ENCODE measurements at regions not wholly inside any gene's neighbourhood (a gene's known extent, or its start where the extent isn't known, plus 50 kb on each side); places are given as distances from the start of the nearest gene placed in this dataset.

DNA sequence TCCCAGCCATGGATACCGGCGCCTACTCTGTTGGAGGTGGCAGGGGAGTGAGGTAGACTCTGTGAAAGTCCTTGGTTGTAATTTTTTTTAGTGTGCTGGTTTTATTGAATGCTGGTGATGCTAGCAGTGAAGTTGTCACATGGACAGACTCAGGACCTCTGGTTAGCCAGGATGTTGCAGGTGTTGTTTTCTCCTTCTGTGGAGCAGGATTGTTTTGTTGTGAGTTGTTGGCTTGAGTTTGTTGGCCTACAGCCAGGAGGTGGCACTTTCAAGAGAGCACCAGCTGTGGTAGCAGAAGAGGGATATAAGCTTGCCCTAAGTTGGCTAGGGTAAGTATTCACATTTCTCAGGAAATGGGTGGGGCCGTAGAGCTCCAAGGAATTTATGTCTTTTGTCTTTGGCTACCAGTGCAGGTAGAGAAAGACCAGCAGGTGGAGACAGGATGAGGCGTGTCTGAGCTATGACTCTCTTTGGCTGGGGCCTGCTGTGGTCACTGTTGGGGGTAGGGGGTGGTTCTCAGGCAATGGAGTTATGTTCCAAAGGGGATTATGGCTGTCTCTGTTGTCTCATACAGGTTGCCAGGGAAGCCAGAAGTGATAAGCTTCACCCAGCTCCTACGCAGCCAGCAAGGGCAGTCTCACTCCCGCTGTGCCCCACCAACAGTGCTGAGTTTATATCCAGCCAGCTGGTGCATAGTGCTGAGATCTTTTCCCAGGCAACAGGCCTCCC lies 248.7 kb downstream of the TAF11L14 start:
- peaks cover 7% of the 10 kb centered on the region for H3K9me3 ChIP-seq (ENCODE audit: control insufficient read depth, low read depth, low read length)
- no peaks in the 10 kb centered on the region for H3K27me3 ChIP-seq (ENCODE audit: control insufficient read depth, insufficient read depth, low read length)
- H3K27ac ChIP-seq (ENCODE audit: low read length) = no peak overlapping the region
- DNase-seq = no peak
- H3K36me3 ChIP-seq (ENCODE audit: control insufficient read depth, insufficient read depth, low read length) = no peaks in the 10 kb centered on the region
- no CpG with 5 or more reads among the region's 6 CpGs for WGBS (ENCODE audit: insufficient coverage, low lambda C conversion rate)
- H3K4me1 ChIP-seq (ENCODE audit: control insufficient read depth, insufficient read depth, low read length) = no peaks in the 10 kb centered on the region
- H3K4me3 ChIP-seq (ENCODE audit: low read length) = no peak overlapping the region

DNA sequence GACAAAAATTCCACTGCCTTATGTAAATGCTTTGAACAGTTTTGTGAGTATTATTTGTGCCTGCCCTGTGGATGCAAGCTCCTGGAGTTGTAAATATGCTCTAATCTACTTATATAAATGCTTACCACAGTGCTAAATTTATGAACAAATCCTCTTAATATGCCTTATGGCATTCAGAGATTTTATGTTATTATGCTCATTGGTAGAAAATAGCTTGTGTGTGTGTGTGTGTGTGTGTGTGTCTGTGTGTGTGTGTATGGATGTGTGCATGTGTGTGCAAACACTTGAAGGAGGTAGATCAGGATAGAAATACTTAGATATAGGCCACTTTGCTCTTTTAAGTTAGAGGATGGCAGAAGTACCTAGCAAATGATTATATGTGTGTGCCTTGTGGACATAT lies 253.9 kb downstream of the TAF11L14 start:
- DNase-seq = no peak
- H3K27ac ChIP-seq (ENCODE audit: low read length) = no peak overlapping the region
- H3K9me3 ChIP-seq (ENCODE audit: control insufficient read depth, low read depth, low read length) = peaks cover 6% of the 10 kb centered on the region
- H3K4me1 ChIP-seq (ENCODE audit: control insufficient read depth, insufficient read depth, low read length) = no peaks in the 10 kb centered on the region
- no peaks in the 10 kb centered on the region for H3K36me3 ChIP-seq (ENCODE audit: control insufficient read depth, insufficient read depth, low read length)
- no peak overlapping the region for H3K4me3 ChIP-seq (ENCODE audit: low read length)
- H3K27me3 ChIP-seq (ENCODE audit: control insufficient read depth, insufficient read depth, low read length) = no peaks in the 10 kb centered on the region

DNA sequence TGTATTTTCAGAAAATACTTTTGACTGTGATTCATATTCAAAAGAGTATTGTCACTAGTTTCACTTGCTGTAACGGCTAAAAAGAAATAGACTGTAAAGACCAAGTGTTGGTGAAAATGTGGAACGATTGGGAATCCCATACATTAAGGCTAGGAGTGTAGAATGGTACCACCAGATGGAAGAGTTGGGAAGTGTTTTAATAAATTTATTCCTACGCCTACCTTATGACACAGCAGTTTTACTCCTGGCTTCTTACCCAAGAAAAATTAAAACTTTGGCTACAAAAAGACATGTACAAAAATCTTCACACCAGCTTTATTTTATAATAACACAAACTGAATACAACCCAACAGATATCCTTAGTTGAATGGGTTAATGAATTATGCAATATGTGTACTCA lies 256.2 kb downstream of the TAF11L14 start:
- Histone ChIP-seq H3K27me3 (ENCODE audit: control insufficient read depth, insufficient read depth, low read length) (no peaks in the 10 kb centered on the region), H3K9me3 (ENCODE audit: control insufficient read depth, low read depth, low read length) (no peaks in the 10 kb centered on the region), H3K4me1 (ENCODE audit: control insufficient read depth, insufficient read depth, low read length) (no peaks in the 10 kb centered on the region), H3K27ac (ENCODE audit: low read length) (no peak overlapping the region), H3K4me3 (ENCODE audit: low read length) (no peak overlapping the region), H3K36me3 (ENCODE audit: control insufficient read depth, insufficient read depth, low read length) (no peaks in the 10 kb centered on the region)
- DNase-seq = no peak
- WGBS (ENCODE audit: insufficient coverage, low lambda C conversion rate) = no CpG with 5 or more reads among the region's 3 CpGs

DNA sequence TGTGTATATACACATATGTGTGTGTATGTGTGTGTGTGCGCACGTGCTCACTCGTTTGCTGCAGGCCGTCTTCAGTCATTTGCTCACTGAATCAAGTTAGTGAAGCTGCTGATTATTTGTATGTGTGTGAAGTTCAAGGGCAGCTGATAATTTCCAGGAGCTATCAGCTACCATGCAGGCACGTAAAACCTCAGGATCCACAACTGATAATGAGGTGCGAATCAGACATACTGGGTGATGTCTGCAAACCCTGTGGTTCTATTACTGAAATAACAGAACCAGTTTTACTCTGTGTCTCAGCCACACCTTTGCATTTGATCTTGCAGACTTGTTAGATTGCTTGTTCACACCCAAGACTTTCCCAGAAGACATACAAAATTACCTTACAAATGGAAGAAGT lies 257.6 kb downstream of the TAF11L14 start:
- no peaks in the 10 kb centered on the region for H3K36me3 ChIP-seq (ENCODE audit: control insufficient read depth, insufficient read depth, low read length)
- WGBS (ENCODE audit: insufficient coverage, low lambda C conversion rate) = no CpG with 5 or more reads among the region's 6 CpGs
- H3K9me3 ChIP-seq (ENCODE audit: control insufficient read depth, low read depth, low read length) = no peaks in the 10 kb centered on the region
- no peak for DNase-seq
- H3K4me1 ChIP-seq (ENCODE audit: control insufficient read depth, insufficient read depth, low read length) = no peaks in the 10 kb centered on the region
- no peaks in the 10 kb centered on the region for H3K27me3 ChIP-seq (ENCODE audit: control insufficient read depth, insufficient read depth, low read length)
- no peak overlapping the region for H3K27ac ChIP-seq (ENCODE audit: low read length)
- H3K4me3 ChIP-seq (ENCODE audit: low read length) = no peak overlapping the region

DNA sequence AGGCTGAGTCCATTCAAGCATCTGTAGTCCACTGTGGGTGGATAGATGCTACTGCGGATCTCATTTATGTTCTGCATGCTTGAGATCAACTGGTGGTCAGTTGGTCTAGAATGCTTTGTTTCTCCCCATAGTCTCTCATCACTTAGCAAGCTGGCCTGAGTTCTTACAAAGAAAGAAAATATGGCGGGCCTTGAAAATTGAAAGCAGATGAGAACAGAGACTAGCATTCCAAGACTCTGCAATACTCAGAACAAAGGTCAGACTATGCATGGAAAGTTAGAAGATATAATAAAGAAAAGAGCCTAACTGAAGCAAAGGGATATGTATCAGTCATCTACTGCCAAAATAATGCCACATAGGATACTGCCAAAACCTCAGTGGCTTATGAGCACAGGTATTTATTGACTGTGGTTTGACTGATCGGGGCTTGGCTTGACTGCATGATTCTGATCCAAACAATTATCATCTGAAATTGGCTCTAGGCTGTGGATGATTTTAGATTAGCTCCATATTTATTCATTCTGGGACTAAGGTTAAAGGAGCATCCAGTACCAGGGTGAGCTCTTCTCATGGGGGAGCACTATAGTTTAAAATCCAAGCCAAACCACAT lies 258.9 kb downstream of the TAF11L14 start:
- Histone ChIP-seq H3K36me3 (ENCODE audit: control insufficient read depth, insufficient read depth, low read length) (no peaks in the 10 kb centered on the region), H3K27me3 (ENCODE audit: control insufficient read depth, insufficient read depth, low read length) (no peaks in the 10 kb centered on the region), H3K4me3 (ENCODE audit: low read length) (no peak overlapping the region), H3K4me1 (ENCODE audit: control insufficient read depth, insufficient read depth, low read length) (no peaks in the 10 kb centered on the region), H3K9me3 (ENCODE audit: control insufficient read depth, low read depth, low read length) (no peaks in the 10 kb centered on the region), H3K27ac (ENCODE audit: low read length) (no peak overlapping the region)
- no peak for DNase-seq
- no CpG with 5 or more reads among the region's 3 CpGs for WGBS (ENCODE audit: insufficient coverage, low lambda C conversion rate)

DNA sequence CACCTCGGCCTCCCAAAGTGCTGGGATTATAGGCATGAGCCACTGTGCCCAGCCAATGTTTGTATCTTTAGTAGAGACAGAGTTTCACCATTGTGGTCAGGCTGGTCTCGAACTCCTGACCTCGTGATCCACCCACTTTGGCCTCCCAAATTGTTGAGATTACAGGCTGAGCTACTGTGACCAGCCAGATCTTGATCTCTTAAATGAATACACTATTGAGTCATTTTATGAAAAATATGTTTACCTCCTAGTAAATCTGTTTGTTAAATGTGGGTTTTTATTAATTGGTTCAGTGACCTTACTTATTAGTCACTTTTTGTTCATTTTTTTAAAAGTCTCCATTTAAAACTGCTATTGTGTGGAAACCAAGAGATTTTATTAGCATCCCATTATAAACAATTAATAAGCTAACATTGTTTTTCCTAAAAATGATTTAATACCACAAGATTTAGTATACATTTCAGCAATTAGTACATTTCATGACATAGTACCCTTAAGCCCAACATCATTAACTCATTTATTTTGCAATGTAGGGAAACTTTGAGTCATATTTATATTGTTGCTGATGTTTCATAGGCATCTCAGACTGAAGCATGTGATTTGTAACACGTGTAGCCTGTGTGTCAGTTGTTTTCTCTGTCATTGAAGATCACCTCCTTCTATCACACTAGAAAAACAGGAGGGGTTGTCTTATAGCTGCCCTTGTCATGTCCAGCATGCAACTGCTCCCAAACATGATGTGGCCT lies 261.2 kb downstream of the TAF11L14 start:
- DNase-seq = no peak
- no peak overlapping the region for H3K4me3 ChIP-seq (ENCODE audit: low read length)
- no CpG with 5 or more reads among the region's 4 CpGs for WGBS (ENCODE audit: insufficient coverage, low lambda C conversion rate)
- no peaks in the 10 kb centered on the region for H3K4me1 ChIP-seq (ENCODE audit: control insufficient read depth, insufficient read depth, low read length)
- H3K27ac ChIP-seq (ENCODE audit: low read length) = no peak overlapping the region
- H3K36me3 ChIP-seq (ENCODE audit: control insufficient read depth, insufficient read depth, low read length) = no peaks in the 10 kb centered on the region
- no peaks in the 10 kb centered on the region for H3K9me3 ChIP-seq (ENCODE audit: control insufficient read depth, low read depth, low read length)
- H3K27me3 ChIP-seq (ENCODE audit: control insufficient read depth, insufficient read depth, low read length) = no peaks in the 10 kb centered on the region

DNA sequence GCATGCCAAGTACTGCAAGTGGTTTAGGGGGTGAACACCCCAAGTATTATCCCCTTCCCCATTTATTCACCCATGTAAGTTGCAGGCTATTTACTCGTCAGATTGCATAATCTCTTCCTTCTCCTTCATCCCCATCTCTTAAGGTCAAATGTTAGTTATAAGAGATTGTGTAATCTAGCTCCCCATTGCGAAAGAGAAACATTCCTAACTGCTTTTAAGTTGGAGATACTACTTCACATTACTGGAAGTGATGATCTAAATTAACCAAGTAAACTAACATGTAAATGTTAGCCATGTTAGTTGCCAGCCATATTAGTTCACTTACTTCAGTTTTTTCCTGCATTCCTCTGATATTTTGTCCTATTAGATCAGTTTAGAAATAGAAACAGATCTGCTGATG lies 262.3 kb downstream of the TAF11L14 start:
- Histone ChIP-seq H3K4me1 (ENCODE audit: control insufficient read depth, insufficient read depth, low read length) (no peaks in the 10 kb centered on the region), H3K36me3 (ENCODE audit: control insufficient read depth, insufficient read depth, low read length) (no peaks in the 10 kb centered on the region), H3K4me3 (ENCODE audit: low read length) (no peak overlapping the region), H3K9me3 (ENCODE audit: control insufficient read depth, low read depth, low read length) (no peaks in the 10 kb centered on the region), H3K27ac (ENCODE audit: low read length) (no peak overlapping the region), H3K27me3 (ENCODE audit: control insufficient read depth, insufficient read depth, low read length) (no peaks in the 10 kb centered on the region)
- no CpG with 5 or more reads among the region's 2 CpGs for WGBS (ENCODE audit: insufficient coverage, low lambda C conversion rate)
- no peak for DNase-seq

DNA sequence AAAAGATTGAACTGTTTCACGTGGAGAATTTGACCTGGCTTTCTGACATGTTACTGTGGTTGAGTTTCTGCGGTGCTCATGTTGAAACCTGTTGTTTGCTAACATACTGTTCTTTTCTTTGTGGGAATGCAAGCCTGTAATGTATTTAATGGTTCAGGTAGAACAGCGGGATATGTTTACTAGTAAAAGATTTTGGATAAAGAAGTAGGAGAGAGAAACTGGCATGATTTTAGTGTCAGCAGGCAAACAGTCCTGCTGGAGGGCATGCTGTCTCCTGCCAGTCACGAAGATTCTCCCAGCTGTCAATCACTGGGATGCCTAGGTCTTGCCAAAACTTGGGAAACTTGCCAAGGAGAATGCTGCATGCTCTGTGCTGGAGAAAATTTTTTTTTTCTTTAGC lies 263.5 kb downstream of the TAF11L14 start:
- Histone ChIP-seq H3K27me3 (ENCODE audit: control insufficient read depth, insufficient read depth, low read length) (no peaks in the 10 kb centered on the region), H3K36me3 (ENCODE audit: control insufficient read depth, insufficient read depth, low read length) (no peaks in the 10 kb centered on the region), H3K9me3 (ENCODE audit: control insufficient read depth, low read depth, low read length) (no peaks in the 10 kb centered on the region), H3K4me3 (ENCODE audit: low read length) (no peak overlapping the region), H3K4me1 (ENCODE audit: control insufficient read depth, insufficient read depth, low read length) (no peaks in the 10 kb centered on the region), H3K27ac (ENCODE audit: low read length) (no peak overlapping the region)
- WGBS (ENCODE audit: insufficient coverage, low lambda C conversion rate) = 60% methylated on average over 2 of the region's 4 CpGs
- no peak for DNase-seq

DNA sequence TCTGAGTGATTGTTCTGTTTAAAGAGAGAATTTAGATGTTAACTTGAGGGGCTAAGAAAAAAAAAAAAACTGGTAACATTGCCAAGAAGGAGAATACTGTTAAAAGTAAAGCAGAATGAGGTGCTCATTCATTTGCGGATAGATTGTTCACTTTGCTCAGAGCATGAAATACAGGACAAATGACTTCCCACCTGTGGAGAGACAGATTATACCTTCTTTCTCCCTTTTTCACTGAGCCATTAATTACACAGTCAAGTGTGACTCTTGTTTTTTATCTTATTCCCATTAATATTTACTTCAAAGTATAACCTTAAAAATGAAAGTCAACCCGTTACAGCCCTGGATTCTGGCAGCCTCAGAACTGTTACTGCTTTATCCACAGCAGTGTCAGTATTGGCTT lies 264.5 kb downstream of the TAF11L14 start:
- H3K36me3 ChIP-seq (ENCODE audit: control insufficient read depth, insufficient read depth, low read length) = no peaks in the 10 kb centered on the region
- no peak overlapping the region for H3K4me3 ChIP-seq (ENCODE audit: low read length)
- no peaks in the 10 kb centered on the region for H3K9me3 ChIP-seq (ENCODE audit: control insufficient read depth, low read depth, low read length)
- no peak for DNase-seq
- WGBS (ENCODE audit: insufficient coverage, low lambda C conversion rate) = no CpG with 5 or more reads among the region's 2 CpGs
- no peaks in the 10 kb centered on the region for H3K4me1 ChIP-seq (ENCODE audit: control insufficient read depth, insufficient read depth, low read length)
- H3K27me3 ChIP-seq (ENCODE audit: control insufficient read depth, insufficient read depth, low read length) = no peaks in the 10 kb centered on the region
- no peak overlapping the region for H3K27ac ChIP-seq (ENCODE audit: low read length)

DNA sequence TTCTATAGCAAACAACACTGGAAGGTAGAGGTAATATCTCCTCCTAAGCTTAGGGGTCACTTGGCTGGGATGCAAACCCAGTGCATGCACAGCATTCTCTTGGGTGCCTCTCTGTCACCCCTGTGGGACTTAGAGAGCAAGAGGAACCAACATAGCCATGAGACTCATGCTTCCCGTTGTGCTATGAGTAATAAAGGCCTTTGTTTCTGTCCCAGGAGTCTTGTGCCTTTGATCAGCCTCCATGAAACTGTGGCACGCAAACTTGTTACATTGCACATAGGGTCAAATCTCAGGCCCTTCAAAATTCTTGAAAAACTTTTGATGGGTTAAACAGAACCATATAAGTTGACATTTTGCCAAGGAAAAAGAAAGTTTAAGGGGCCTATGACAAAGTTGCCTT lies 272.8 kb downstream of the TAF11L14 start:
- H3K27me3 ChIP-seq (ENCODE audit: control insufficient read depth, insufficient read depth, low read length) = no peaks in the 10 kb centered on the region
- no peaks in the 10 kb centered on the region for H3K36me3 ChIP-seq (ENCODE audit: control insufficient read depth, insufficient read depth, low read length)
- no peak for DNase-seq
- WGBS (ENCODE audit: insufficient coverage, low lambda C conversion rate) = 83% methylated on average over 1 of the region's 2 CpGs
- H3K4me1 ChIP-seq (ENCODE audit: control insufficient read depth, insufficient read depth, low read length) = no peaks in the 10 kb centered on the region
- H3K4me3 ChIP-seq (ENCODE audit: low read length) = no peak overlapping the region
- no peaks in the 10 kb centered on the region for H3K9me3 ChIP-seq (ENCODE audit: control insufficient read depth, low read depth, low read length)
- H3K27ac ChIP-seq (ENCODE audit: low read length) = no peak overlapping the region

DNA sequence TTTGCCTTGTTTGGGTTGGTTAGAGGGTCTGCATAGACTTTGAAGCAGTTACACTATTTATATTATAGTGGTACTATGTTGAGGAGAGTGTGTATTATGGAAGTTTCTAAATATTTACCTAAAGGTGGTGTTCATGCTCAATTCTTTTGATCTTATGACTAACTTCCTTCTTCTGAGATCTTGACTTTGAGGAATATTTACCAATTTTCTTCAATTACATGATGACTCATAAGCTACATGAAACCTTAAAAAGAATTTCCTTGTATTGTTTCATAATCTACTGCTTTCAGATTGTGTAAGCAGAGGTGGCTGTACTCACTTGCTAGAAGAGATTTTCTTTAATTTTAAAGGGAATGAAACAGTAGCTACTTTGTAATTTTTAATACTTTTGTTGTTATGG lies 276.1 kb downstream of the TAF11L14 start:
- Histone ChIP-seq H3K36me3 (ENCODE audit: control insufficient read depth, insufficient read depth, low read length) (no peaks in the 10 kb centered on the region), H3K9me3 (ENCODE audit: control insufficient read depth, low read depth, low read length) (no peaks in the 10 kb centered on the region), H3K4me1 (ENCODE audit: control insufficient read depth, insufficient read depth, low read length) (no peaks in the 10 kb centered on the region), H3K27me3 (ENCODE audit: control insufficient read depth, insufficient read depth, low read length) (no peaks in the 10 kb centered on the region), H3K27ac (ENCODE audit: low read length) (no peak overlapping the region), H3K4me3 (ENCODE audit: low read length) (no peak overlapping the region)
- no peak for DNase-seq
